IMR-90 (cell line): ENCODE measurements at regions not wholly inside any gene's neighbourhood (a gene's known extent, or its start where the extent isn't known, plus 50 kb on each side); places are given as distances from the start of the nearest gene placed in this dataset.

Source experiments
- ATAC-seq: fragments of 200-7000 bp; cut with Tn5 transposase; 2 replicates; pipeline ENCODE4 v1.9.1; 2020; ENCODE audit warnings: low read depth, mild to moderate bottlenecking, moderate library complexity
- BruUV-seq: library from RNA; stranded (reverse); fragments of 400-500 nt; replicated peaks from 2 replicates; lab custom pipeline; 2021; lab: Mats Ljungman, UMichigan
- CTCF ChIA-PET: fragments of 300-600 bp; formaldehyde crosslinking; extraction: SDS; loops from one replicate; lab custom pipeline; 2021; ENCODE audit warnings: antibody characterized with exemption; lab: Yijun Ruan, JAX
- POLR2A ChIA-PET: fragments of 300-600 bp; sonication (Branson Sonifier 250); formaldehyde crosslinking; loops from one replicate; lab custom pipeline; 2022; ENCODE audit warnings: antibody characterized with exemption; ENCODE audit not compliant: unreplicated experiment; lab: Charles Lee
- DNase-seq: peaks from one replicate; pipeline ENCODE4 v3.0.0; 2013
- H2AFZ ChIP-seq: replicated peaks from 2 replicates; pipeline ENCODE3; 2013; ENCODE audit warnings: low read length, mild to moderate bottlenecking; ENCODE audit not compliant: poor library complexity
- H2AK5ac ChIP-seq: 2 replicates; pipeline ENCODE4 v1.6.1; 2013; ENCODE audit warnings: low read depth, low read length, inconsistent platforms
- H2AK9ac ChIP-seq: replicated peaks from 2 replicates; pipeline ENCODE3; 2013; ENCODE audit warnings: mild to moderate bottlenecking, low read depth, low read length, moderate library complexity; ENCODE audit not compliant: poor library complexity
- H2BK120ac ChIP-seq: 2 replicates; pipeline ENCODE4 v1.6.1; 2013; ENCODE audit warnings: low read depth, low read length, inconsistent platforms
- H2BK15ac ChIP-seq: 3 replicates; pipeline ENCODE4 v1.6.1; 2013; ENCODE audit warnings: low read depth, low read length, inconsistent platforms
- H2BK20ac ChIP-seq: 2 replicates; pipeline ENCODE4 v1.6.1; 2013; ENCODE audit warnings: low read depth, mild to moderate bottlenecking, inconsistent platforms, low read length, moderate library complexity
- H2BK5ac ChIP-seq: 2 replicates; pipeline ENCODE4 v1.6.1; 2013; ENCODE audit warnings: mild to moderate bottlenecking, low read depth, low read length, inconsistent platforms; ENCODE audit not compliant: poor library complexity, severe bottlenecking
- H3K14ac ChIP-seq: replicated peaks from 2 replicates; pipeline ENCODE4 v1.6.1; 2013; ENCODE audit warnings: low read depth, low read length, inconsistent platforms
- H3K18ac ChIP-seq: 2 replicates; pipeline ENCODE4 v1.6.1; 2013; ENCODE audit warnings: low read depth, low read length, control low read depth
- H3K23ac ChIP-seq: 2 replicates; pipeline ENCODE4 v1.6.1; 2013; ENCODE audit warnings: low read depth, low read length, inconsistent platforms
- H3K27ac ChIP-seq: 2 replicates; pipeline ENCODE4 v1.5.1; 2013; ENCODE audit warnings: mild to moderate bottlenecking, control low read depth, low read length; ENCODE audit not compliant: insufficient read depth
- H3K27me3 ChIP-seq: 2 replicates; pipeline ENCODE4 v1.6.1; 2013; ENCODE audit warnings: low read length; ENCODE audit not compliant: control insufficient read depth, insufficient read depth
- H3K36me3 ChIP-seq: 2 replicates; pipeline ENCODE4 v1.6.1; 2013; ENCODE audit warnings: low read length, mixed read lengths; ENCODE audit not compliant: control insufficient read depth, insufficient read depth
- H3K4ac ChIP-seq: 2 replicates; pipeline ENCODE4 v1.6.1; 2013; ENCODE audit warnings: low read depth, low read length, inconsistent platforms
- H3K4me1 ChIP-seq: 2 replicates; pipeline ENCODE4 v1.6.1; 2013; ENCODE audit warnings: low read length, mixed read lengths; ENCODE audit not compliant: control insufficient read depth, insufficient read depth
- H3K4me2 ChIP-seq: 2 replicates; pipeline ENCODE4 v1.6.1; 2013; ENCODE audit warnings: low read depth, mild to moderate bottlenecking, control low read depth, low read length, moderate library complexity
- H3K4me3 ChIP-seq: 2 replicates; pipeline ENCODE4 v1.5.1; 2013; ENCODE audit warnings: low read depth, mild to moderate bottlenecking, control low read depth, low read length, moderate library complexity; ENCODE audit not compliant: insufficient read depth
- H3K56ac ChIP-seq: 2 replicates; pipeline ENCODE4 v1.6.1; 2013; ENCODE audit warnings: low read length, inconsistent platforms; ENCODE audit not compliant: insufficient read depth; ENCODE audit errors: extremely low read depth
- H3K79me1 ChIP-seq, 2 experiments: 2 replicates each; pipeline ENCODE4 v1.6.1; 2013; ENCODE audit warnings: low read length in 2 of 2, inconsistent platforms in 1 of 2, low read depth in 1 of 2
- H3K9ac ChIP-seq: 2 replicates; pipeline ENCODE4 v1.6.1; 2013; ENCODE audit warnings: low read depth, low read length, control low read depth
- H3K9me1 ChIP-seq: 2 replicates; pipeline ENCODE4 v1.6.1; 2013; ENCODE audit warnings: low read length, inconsistent platforms; ENCODE audit not compliant: insufficient read depth
- H3K9me3 ChIP-seq: 2 replicates; pipeline ENCODE4 v1.6.1; 2013; ENCODE audit warnings: low read length; ENCODE audit not compliant: control insufficient read depth, insufficient read depth
- H4K20me1 ChIP-seq: 2 replicates; pipeline ENCODE4 v1.6.1; 2013; ENCODE audit warnings: low read length, inconsistent platforms; ENCODE audit not compliant: insufficient read depth
- H4K5ac ChIP-seq: 2 replicates; pipeline ENCODE4 v1.6.1; 2013; ENCODE audit warnings: mild to moderate bottlenecking, low read depth, low read length, control low read depth
- H4K8ac ChIP-seq, 2 experiments: 2 replicates each; pipeline ENCODE4 v1.6.1; 2013; ENCODE audit warnings: low read depth in 2 of 2, low read length in 2 of 2, control low read depth in 1 of 2, inconsistent platforms in 1 of 2
- H4K91ac ChIP-seq: 2 replicates; pipeline ENCODE4 v1.6.1; 2013; ENCODE audit warnings: low read depth, low read length, inconsistent platforms; ENCODE audit not compliant: insufficient read depth
- RAD21 ChIP-seq: IDR thresholded peaks from 2 replicates; pipeline ENCODE4 v1.6.1; 2012; ENCODE audit warnings: low read length, improper control_type of control experiment
- USF2 ChIP-seq: fragments of 150-350 bp; IDR thresholded peaks from 2 replicates; pipeline ENCODE4 v1.6.1; 2017; ENCODE audit warnings: mild to moderate bottlenecking, antibody characterized with exemption, low read length, low read depth
- WGBS, 2 experiments: methylation state at CpG; one replicate each; pipeline versions ENCODE4 v1.1.5 to v1.1.7; 2013; ENCODE audit warnings: missing lambda C conversion rate in 2 of 2; ENCODE audit not compliant: insufficient read length in 1 of 2; ENCODE audit errors: extremely low coverage in 2 of 2; 5-methylcytosine and 5-hydroxymethylcytosine counted together
- dilution Hi-C: fragments of 300-500 bp; cut with HindIII; formaldehyde crosslinking; loops from one replicate; pipeline ENCODE4 v1.14.3; 2018; ENCODE audit warnings: low sequenced_read_pairs; ENCODE audit not compliant: unreplicated experiment
- in situ Hi-C: fragments of 300-500 bp; cut with MboI; formaldehyde crosslinking; loops from 3 replicates; pipeline ENCODE4 v1.14.3; 2019; ENCODE audit warnings: low sequenced_read_pairs, inconsistent platforms, mixed read lengths
- intact Hi-C: fragments of 100-400 bp; cut with micrococcal nuclease; formaldehyde crosslinking; loops from 2 replicates; pipeline ENCODE4 v1.10.0; 2022
- TF ChIP-seq, protein P1 (sequence below): fragments of 150-350 bp; IDR thresholded peaks from 2 replicates; pipeline ENCODE4 v1.6.1; 2016; ENCODE audit warnings: low read depth, mild to moderate bottlenecking, low read length, moderate library complexity, borderline replicate concordance

GRCh38 chr4:43782391-43782790 lies 666.2 kb downstream of the KCTD8 start:
- no CpG with 5 or more reads among the region's 3 CpGs for WGBS, 2 experiments
- Histone ChIP-seq H3K79me1 (no peaks in the 10 kb centered on the region), H3K9ac (no peak overlapping the region), H3K4me3 (no peak overlapping the region), H3K18ac (no peak overlapping the region), H2BK5ac (no peak overlapping the region), H4K91ac (no peak overlapping the region), H2BK20ac (no peak overlapping the region), H3K9me1 (no peaks in the 10 kb centered on the region), H3K27me3 (no peaks in the 10 kb centered on the region), H3K23ac (no peak overlapping the region), H2AFZ (no peak overlapping the region), H3K56ac (no peak overlapping the region), H3K4ac (no peak overlapping the region), H2AK5ac (no peak overlapping the region), H2BK15ac (no peak overlapping the region), H3K27ac (no peak overlapping the region), H3K9me3 (no peaks in the 10 kb centered on the region), H3K36me3 (no peaks in the 10 kb centered on the region), H4K8ac (no peak overlapping the region), H4K5ac (no peak overlapping the region), H3K4me1 (no peaks in the 10 kb centered on the region), H4K20me1 (no peaks in the 10 kb centered on the region), H3K4me2 (no peak overlapping the region), H3K14ac (no peak overlapping the region), H2BK120ac (no peak overlapping the region), H2AK9ac (no peak overlapping the region)
- dilution Hi-C loops (no loop called here), in situ Hi-C loops (no loop called here), intact Hi-C loops (no loop called here)
- ChIA-PET CTCF (interaction anchor here (0.6 kb wide), 1 partner anchor 68 kb away, joined by 4 read pairs; no protein-coding TSS in a partner anchor), POLR2A (no interaction called here)
- no TSS peak for BruUV-seq
- no peak for DNase-seq
- no peak for ATAC-seq
- TF ChIP-seq, protein P1, sequence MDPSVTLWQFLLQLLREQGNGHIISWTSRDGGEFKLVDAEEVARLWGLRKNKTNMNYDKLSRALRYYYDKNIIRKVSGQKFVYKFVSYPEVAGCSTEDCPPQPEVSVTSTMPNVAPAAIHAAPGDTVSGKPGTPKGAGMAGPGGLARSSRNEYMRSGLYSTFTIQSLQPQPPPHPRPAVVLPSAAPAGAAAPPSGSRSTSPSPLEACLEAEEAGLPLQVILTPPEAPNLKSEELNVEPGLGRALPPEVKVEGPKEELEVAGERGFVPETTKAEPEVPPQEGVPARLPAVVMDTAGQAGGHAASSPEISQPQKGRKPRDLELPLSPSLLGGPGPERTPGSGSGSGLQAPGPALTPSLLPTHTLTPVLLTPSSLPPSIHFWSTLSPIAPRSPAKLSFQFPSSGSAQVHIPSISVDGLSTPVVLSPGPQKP = no peak
- no peak for TF ChIP-seq RAD21
- TF ChIP-seq USF2 = no peak
